BLaER1 treated with 17β-estradiol and CSF1 and Interleukin-3, amounts not matched to agents 10 nM and 100 nM (cell line): ENCODE measurements at regions not wholly inside any gene's neighbourhood (a gene's known extent, or its start where the extent isn't known, plus 50 kb on each side); places are given as distances from the start of the nearest gene placed in this dataset.

ENCODE experiments used
- H3K27ac ChIP-seq, 11 experiments: shearing (Covaris generic); formaldehyde crosslinking; 2 replicates each; pipeline ENCODE4 v1.8.1; 2022
- H3K27me3 ChIP-seq, 11 experiments: shearing (Covaris generic); formaldehyde crosslinking; 2 replicates each; pipeline ENCODE4 v1.8.1; 2022
- H3K36me3 ChIP-seq, 11 experiments: shearing (Covaris generic); formaldehyde crosslinking; 2 replicates each; pipeline ENCODE4 v1.8.1; 2022
- H3K4me1 ChIP-seq, 10 experiments: shearing (Covaris generic); formaldehyde crosslinking; 2 replicates each; pipeline ENCODE4 v1.8.1; 2022
- H3K4me2 ChIP-seq, 11 experiments: shearing (Covaris generic); formaldehyde crosslinking; 2 replicates each; pipeline ENCODE4 v1.8.1; 2022
- H3K4me3 ChIP-seq, 10 experiments: shearing (Covaris generic); formaldehyde crosslinking; 2 replicates each; pipeline ENCODE4 v1.8.1; 2022
- H3K9ac ChIP-seq, 11 experiments: shearing (Covaris generic); formaldehyde crosslinking; 2 replicates each; pipeline ENCODE4 v1.8.1; 2022
- H3K9me3 ChIP-seq, 11 experiments: shearing (Covaris generic); formaldehyde crosslinking; replicated peaks in 1 of 11; 2 replicates each; pipeline ENCODE4 v1.8.1; 2022
- H4K20me1 ChIP-seq, 11 experiments: shearing (Covaris generic); formaldehyde crosslinking; 2 replicates each; pipeline ENCODE4 v1.8.1; 2022
- Cebpa-rat ChIP-seq, 11 experiments: shearing (Covaris generic); IDR thresholded peaks; 2 replicates each; pipeline ENCODE4 v1.8.1; 2022

GRCh38 chr21:28256837-28257236, 735.8 kb downstream of the LTN1 start:
- H3K27ac ChIP-seq, result no peak overlapping the region
- no peaks in the 10 kb centered on the region for H3K27me3 ChIP-seq

GRCh38 chr21:28256420-28256831, 736.3 kb downstream of the LTN1 start:
- H3K27me3 ChIP-seq, result no peaks in the 10 kb centered on the region
- H3K9ac ChIP-seq, result no peak overlapping the region
- H3K4me3 ChIP-seq, result no peak overlapping the region
- H3K27ac ChIP-seq, result no peak overlapping the region
- H3K9me3 ChIP-seq, result no peaks in the 10 kb centered on the region
- H3K4me1 ChIP-seq, result no peaks in the 10 kb centered on the region
- TF ChIP-seq Cebpa-rat (IDR thresholded peaks at IDR 0.05), result no peak
- no peak overlapping the region for H3K4me2 ChIP-seq
- H3K36me3 ChIP-seq, result no peaks in the 10 kb centered on the region
- no peaks in the 10 kb centered on the region for H4K20me1 ChIP-seq

More at GRCh38 chr21:28256837-28257236, 735.8 kb downstream of the LTN1 start:
- no peak overlapping the region for H3K4me3 ChIP-seq
- TF ChIP-seq Cebpa-rat (IDR thresholded peaks at IDR 0.05), result no peak
- no peaks in the 10 kb centered on the region for H4K20me1 ChIP-seq
- H3K4me2 ChIP-seq, result no peak overlapping the region
- no peak overlapping the region for H3K9ac ChIP-seq
- no peaks in the 10 kb centered on the region for H3K9me3 ChIP-seq
- H3K4me1 ChIP-seq, result no peaks in the 10 kb centered on the region
- no peaks in the 10 kb centered on the region for H3K36me3 ChIP-seq

GRCh38 chr21:28253961-28254360, 738.7 kb downstream of the LTN1 start:
- TF ChIP-seq Cebpa-rat (IDR thresholded peaks at IDR 0.05), result no peak
- Histone ChIP-seq H3K36me3 (no peaks in the 10 kb centered on the region), H3K9ac (no peak overlapping the region), H3K4me2 (no peak overlapping the region), H3K9me3 (no peaks in the 10 kb centered on the region), H3K27me3 (no peaks in the 10 kb centered on the region), H3K4me3 (no peak overlapping the region), H3K27ac (no peak overlapping the region), H3K4me1 (no peaks in the 10 kb centered on the region), H4K20me1 (no peaks in the 10 kb centered on the region)

GRCh38 chr21:28253338-28253737, 739.3 kb downstream of the LTN1 start:
- H4K20me1 ChIP-seq, result no peaks in the 10 kb centered on the region
- no peak overlapping the region for H3K4me2 ChIP-seq
- H3K9me3 ChIP-seq, result no peaks in the 10 kb centered on the region
- H3K36me3 ChIP-seq, result no peaks in the 10 kb centered on the region
- H3K4me3 ChIP-seq, result no peak overlapping the region
- no peak overlapping the region for H3K27ac ChIP-seq
- H3K4me1 ChIP-seq, result no peaks in the 10 kb centered on the region
- TF ChIP-seq Cebpa-rat (IDR thresholded peaks at IDR 0.05), result no peak
- H3K27me3 ChIP-seq, result no peaks in the 10 kb centered on the region
- H3K9ac ChIP-seq, result no peak overlapping the region

GRCh38 chr21:28252928-28253327, 739.7 kb downstream of the LTN1 start:
- TF ChIP-seq Cebpa-rat (IDR thresholded peaks at IDR 0.05), result no peak
- Histone ChIP-seq H3K27ac (no peak overlapping the region), H3K4me3 (no peak overlapping the region), H3K4me1 (no peaks in the 10 kb centered on the region), H3K36me3 (no peaks in the 10 kb centered on the region), H3K4me2 (no peak overlapping the region), H3K9ac (no peak overlapping the region), H3K27me3 (no peaks in the 10 kb centered on the region), H4K20me1 (no peaks in the 10 kb centered on the region), H3K9me3 (no peaks in the 10 kb centered on the region)

- no peaks in the 10 kb centered on the region for H3K36me3 ChIP-seq
- no peak overlapping the region for H3K9ac ChIP-seq
- TF ChIP-seq Cebpa-rat (IDR thresholded peaks at IDR 0.05), result no peak
- no peaks in the 10 kb centered on the region for H4K20me1 ChIP-seq
- H3K9me3 ChIP-seq, result no peaks in the 10 kb centered on the region
- H3K4me1 ChIP-seq, result no peaks in the 10 kb centered on the region
- no peaks in the 10 kb centered on the region for H3K27me3 ChIP-seq
- no peak overlapping the region for H3K4me2 ChIP-seq
- no peak overlapping the region for H3K27ac ChIP-seq
- no peak overlapping the region for H3K4me3 ChIP-seq
Observed at GRCh38 chr21:28250946-28251345, 741.7 kb downstream of the LTN1 start.

- no peak overlapping the region for H3K9ac ChIP-seq
Observed at GRCh38 chr21:28247454-28248020, 745.1 kb downstream of the LTN1 start.

GRCh38 chr21:28240586-28240985, 752.1 kb downstream of the LTN1 start:
- Histone ChIP-seq H3K27ac (no peak overlapping the region), H3K9me3 (no peaks in the 10 kb centered on the region), H4K20me1 (no peaks in the 10 kb centered on the region), H3K4me3 (no peak overlapping the region), H3K9ac (no peak overlapping the region), H3K4me2 (no peak overlapping the region), H3K27me3 (no peaks in the 10 kb centered on the region), H3K4me1 (peaks cover 0 to 9% (median 2%) of the 10 kb centered on the region in 10 experiments; a peak in 10 of 20 replicates), H3K36me3 (no peaks in the 10 kb centered on the region)
- no peak for TF ChIP-seq Cebpa-rat (IDR thresholded peaks at IDR 0.05)

More at GRCh38 chr21:28247454-28248020, 745.1 kb downstream of the LTN1 start:
- Histone ChIP-seq H3K4me2 (no peak overlapping the region), H3K9me3 (no peaks in the 10 kb centered on the region), H3K27me3 (no peaks in the 10 kb centered on the region), H3K36me3 (no peaks in the 10 kb centered on the region), H4K20me1 (no peaks in the 10 kb centered on the region), H3K4me1 (no peaks in the 10 kb centered on the region), H3K4me3 (no peak overlapping the region), H3K27ac (no peak overlapping the region)
- TF ChIP-seq Cebpa-rat (IDR thresholded peaks at IDR 0.05), result no peak

- no peaks in the 10 kb centered on the region for H4K20me1 ChIP-seq
- H3K9me3 ChIP-seq, result no peaks in the 10 kb centered on the region
- H3K27me3 ChIP-seq, result no peaks in the 10 kb centered on the region
- no peaks in the 10 kb centered on the region for H3K36me3 ChIP-seq
- H3K9ac ChIP-seq, result no peak overlapping the region
- no peak for TF ChIP-seq Cebpa-rat (IDR thresholded peaks at IDR 0.05)
- peaks cover 0 to 21% (median 12%) of the 10 kb centered on the region in 10 experiments; a peak in 12 of 20 replicates for H3K4me1 ChIP-seq
- H3K27ac ChIP-seq, result no peak overlapping the region
- H3K4me3 ChIP-seq, result no peak overlapping the region
- no peak overlapping the region for H3K4me2 ChIP-seq
Observed at GRCh38 chr21:28239340-28239739, 753.3 kb downstream of the LTN1 start.

- Histone ChIP-seq H3K9ac (no peak overlapping the region), H3K27me3 (no peaks in the 10 kb centered on the region), H3K36me3 (no peaks in the 10 kb centered on the region), H3K4me1 (peaks cover 0 to 33% (median 13%) of the 10 kb centered on the region in 10 experiments; a peak in 12 of 20 replicates), H3K4me2 (no peak overlapping the region), H3K27ac (no peak overlapping the region), H4K20me1 (no peaks in the 10 kb centered on the region), H3K9me3 (no peaks in the 10 kb centered on the region), H3K4me3 (no peak overlapping the region)
- no peak for TF ChIP-seq Cebpa-rat (IDR thresholded peaks at IDR 0.05)
Observed at GRCh38 chr21:28237661-28238060, 755.0 kb downstream of the LTN1 start.
